ENCODE measurements at regions not wholly inside any gene's neighbourhood (a gene's known extent, or its start where the extent isn't known, plus 50 kb on each side); places are given as distances from the start of the nearest gene placed in this dataset.

DNA sequence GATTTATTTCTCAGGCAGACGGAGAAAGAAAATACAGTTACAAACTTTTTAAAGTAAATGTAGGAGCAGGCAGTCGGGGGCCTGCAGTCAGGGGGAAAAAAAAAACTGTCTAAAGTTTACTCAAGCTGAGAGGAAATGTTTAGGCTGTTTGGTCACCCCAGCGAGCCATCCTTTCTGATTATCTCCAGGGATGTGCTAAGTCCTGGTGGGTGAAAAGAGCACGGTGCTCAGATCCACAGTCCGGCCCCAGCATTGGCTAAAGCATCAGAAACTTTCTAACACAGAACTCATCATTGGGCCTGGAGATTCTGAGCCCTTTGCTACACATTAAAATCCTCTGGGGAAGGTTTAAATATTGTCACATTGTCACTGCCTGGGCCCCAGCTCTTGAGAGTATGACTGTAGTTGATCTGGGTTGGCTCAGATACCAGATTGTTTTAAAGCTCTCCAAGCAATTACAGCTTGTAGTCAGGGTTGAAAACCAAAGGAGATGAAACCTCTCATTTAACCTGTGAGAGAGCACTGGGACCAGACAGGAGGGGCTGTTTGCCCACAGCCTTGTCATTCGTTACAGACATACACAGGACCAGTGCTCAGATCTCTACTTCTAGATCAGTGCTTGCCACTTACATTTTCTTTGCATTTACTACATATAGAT is 131.1 kb upstream of the HTR2A start:
- no peak for TF ChIP-seq ZNF274 (IDR thresholded peaks at IDR 0.05; ENCODE audit: low read depth, low read length)
- no peak for TF ChIP-seq YY1 (IDR thresholded peaks at IDR 0.05; ENCODE audit: insufficient read depth, insufficient read length)
- no peak for TF ChIP-seq SUZ12 (IDR thresholded peaks at IDR 0.05; ENCODE audit: extremely low read depth, insufficient read depth, insufficient read length)
